ENCODE measurements at regions not wholly inside any gene's neighbourhood (a gene's known extent, or its start where the extent isn't known, plus 50 kb on each side); places are given as distances from the start of the nearest gene placed in this dataset.

DNA sequence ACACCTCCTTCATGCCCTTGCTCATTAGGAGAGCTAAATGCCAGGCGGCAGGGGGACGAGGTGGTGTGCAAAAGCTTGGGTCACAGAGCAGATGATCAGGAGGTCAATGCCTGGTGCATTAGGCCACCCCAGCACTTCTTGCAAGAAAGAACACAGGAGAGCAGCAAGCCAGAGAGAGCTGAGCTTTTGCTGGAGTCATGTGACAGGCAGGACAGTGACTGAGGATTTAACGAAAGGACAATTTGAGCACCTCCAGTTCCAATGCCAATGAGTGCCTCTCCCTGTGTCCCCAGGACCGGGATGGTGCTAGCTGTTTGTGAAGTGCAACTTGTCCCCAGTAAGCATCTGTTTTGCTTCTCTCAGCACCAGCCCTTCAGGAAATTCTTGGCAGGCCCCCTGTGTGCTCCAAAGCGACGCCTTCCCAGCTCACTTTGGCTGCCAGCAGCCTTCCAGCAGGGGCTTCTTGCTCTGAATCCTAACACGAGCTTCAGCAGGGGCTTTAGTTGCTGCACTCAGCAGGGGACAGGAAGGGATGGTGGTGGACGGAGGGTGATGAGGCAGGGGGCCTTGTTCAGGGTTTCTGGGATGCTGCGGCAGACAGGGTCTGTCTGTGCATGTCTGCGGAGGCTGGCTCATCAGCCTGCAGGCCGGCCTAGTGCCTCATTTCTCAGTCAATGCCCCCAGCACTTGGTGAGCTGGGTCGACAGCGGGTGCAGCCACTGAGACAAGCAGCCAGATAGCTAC lies 368.1 kb downstream of the RPS24 start:
- ChIA-PET POLR2A (no interaction called here), CTCF (no interaction called here)
- TF ChIP-seq, protein P1, sequence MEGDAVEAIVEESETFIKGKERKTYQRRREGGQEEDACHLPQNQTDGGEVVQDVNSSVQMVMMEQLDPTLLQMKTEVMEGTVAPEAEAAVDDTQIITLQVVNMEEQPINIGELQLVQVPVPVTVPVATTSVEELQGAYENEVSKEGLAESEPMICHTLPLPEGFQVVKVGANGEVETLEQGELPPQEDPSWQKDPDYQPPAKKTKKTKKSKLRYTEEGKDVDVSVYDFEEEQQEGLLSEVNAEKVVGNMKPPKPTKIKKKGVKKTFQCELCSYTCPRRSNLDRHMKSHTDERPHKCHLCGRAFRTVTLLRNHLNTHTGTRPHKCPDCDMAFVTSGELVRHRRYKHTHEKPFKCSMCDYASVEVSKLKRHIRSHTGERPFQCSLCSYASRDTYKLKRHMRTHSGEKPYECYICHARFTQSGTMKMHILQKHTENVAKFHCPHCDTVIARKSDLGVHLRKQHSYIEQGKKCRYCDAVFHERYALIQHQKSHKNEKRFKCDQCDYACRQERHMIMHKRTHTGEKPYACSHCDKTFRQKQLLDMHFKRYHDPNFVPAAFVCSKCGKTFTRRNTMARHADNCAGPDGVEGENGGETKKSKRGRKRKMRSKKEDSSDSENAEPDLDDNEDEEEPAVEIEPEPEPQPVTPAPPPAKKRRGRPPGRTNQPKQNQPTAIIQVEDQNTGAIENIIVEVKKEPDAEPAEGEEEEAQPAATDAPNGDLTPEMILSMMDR (IDR thresholded peaks at IDR 0.05; ENCODE audit: control extremely low read depth, extremely low read depth, low read depth, missing control alignments), result no peak
- no peak for DNase-seq (ENCODE audit: extremely low spot score)

DNA sequence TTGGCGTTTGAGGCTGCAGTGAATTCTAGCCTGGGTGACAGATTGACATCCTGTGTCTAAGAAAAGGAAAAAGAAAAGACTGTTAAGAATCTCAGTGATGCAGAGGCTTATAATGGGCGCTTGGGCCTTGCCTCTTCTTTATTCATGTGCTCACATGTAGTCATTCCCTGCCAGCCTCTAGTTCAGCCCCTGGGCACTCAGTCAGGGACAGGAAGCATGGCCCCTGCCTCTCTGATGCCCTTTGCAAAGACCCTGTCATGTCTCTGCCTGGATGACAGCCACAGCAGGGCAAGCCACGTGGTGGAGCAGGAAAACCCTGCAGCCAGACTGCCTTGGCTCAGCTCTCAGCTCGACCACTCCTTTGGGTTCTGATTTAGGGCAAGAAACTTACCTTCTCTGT lies 368.9 kb downstream of the RPS24 start:
- POLR2A ChIA-PET, result no interaction called here
- DNase-seq (ENCODE audit: extremely low spot score), result no peak
- CTCF ChIA-PET, result no interaction called here
- TF ChIP-seq, protein P1 (IDR thresholded peaks at IDR 0.05; ENCODE audit: control extremely low read depth, extremely low read depth, low read depth, missing control alignments), result no peak

DNA sequence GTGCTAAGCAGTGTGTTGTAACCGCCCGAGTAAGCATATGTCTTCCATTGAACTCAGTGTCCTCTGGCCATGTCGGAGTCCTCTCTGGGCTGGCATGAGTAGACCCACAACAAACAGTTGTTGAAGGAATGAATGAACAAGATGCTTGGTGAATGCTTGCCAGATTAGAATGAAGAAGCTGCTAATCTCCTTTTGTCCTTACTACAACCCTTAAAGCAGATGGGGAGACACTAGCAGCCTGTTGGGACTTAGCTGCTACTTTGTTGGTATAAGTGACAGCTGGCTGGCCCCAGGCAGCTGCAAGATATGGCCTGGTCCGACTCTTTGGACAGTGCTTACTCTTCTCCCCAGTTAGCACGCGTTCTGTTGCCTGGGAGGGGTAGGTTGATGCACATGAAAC lies 370.1 kb downstream of the RPS24 start:
- DNase-seq (ENCODE audit: extremely low spot score), result no peak
- TF ChIP-seq, protein P1 (IDR thresholded peaks at IDR 0.05; ENCODE audit: control extremely low read depth, extremely low read depth, low read depth, missing control alignments), result no peak
- ChIA-PET CTCF (no interaction called here), POLR2A (no interaction called here)

DNA sequence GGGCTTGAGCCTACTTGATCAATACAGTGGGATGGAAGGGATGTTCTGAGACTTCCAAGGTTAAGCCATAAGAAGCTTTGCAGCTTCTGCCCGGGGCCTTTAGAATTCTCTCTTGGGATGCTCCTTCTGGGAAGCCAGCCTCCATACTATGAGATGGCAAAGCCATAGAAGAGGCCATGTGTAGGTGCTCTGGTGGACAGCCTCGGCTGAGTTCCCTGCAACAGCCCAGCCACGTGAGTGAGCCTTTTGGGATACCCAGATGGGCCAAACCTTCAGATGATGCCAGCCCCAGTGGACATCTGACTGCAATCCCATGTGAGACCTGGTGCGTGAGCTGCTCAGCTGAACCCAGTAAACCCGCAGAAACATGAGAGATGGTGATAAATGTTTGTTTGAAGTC lies 370.6 kb downstream of the RPS24 start:
- POLR2A ChIA-PET, result no interaction called here
- CTCF ChIA-PET, result no interaction called here
- TF ChIP-seq, protein P1 (IDR thresholded peaks at IDR 0.05; ENCODE audit: control extremely low read depth, extremely low read depth, low read depth, missing control alignments), result no peak
- no peak for DNase-seq (ENCODE audit: extremely low spot score)

DNA sequence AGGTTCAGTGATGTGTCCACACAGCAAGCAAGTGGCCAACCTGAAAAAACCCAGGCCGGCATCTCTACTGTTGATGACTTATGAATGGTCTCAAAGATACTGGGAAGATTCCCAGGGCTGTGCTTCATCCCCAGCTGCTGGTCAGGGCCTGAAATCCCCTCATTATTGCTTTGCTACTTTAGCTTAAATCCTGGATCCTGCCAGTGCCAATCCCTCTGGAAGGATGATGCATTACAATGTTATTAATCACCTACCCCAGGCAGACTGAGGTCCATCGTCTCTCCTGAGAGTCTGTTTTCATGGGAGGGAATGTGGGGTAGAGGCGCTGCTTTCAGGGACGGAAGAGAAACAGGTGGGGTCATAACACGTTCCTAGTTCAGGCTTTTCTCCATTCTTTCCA lies 371.6 kb downstream of the RPS24 start:
- TF ChIP-seq, protein P1 (IDR thresholded peaks at IDR 0.05; ENCODE audit: control extremely low read depth, extremely low read depth, low read depth, missing control alignments), result no peak
- ChIA-PET CTCF (no interaction called here), POLR2A (no interaction called here)
- DNase-seq (ENCODE audit: extremely low spot score), result no peak

DNA sequence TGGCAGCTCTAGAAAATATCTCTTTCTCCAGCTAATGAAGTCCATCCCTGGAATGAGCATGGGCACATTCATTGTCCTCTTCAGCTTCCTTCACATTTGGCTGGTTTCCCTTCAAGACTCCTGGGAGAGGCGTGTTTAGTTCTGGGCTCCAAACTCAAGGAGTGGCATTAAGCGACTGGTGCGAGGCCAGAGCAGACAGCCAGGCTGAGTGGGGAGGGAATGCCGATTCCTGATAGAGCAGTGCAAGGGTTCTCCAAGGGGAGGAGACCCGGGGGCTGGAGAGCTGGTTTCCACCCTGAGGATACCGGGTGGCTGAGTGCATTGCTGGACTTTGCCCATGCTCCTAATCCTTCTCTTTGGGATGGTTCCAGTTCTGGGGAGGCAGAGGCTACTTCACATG lies 372.1 kb downstream of the RPS24 start:
- CTCF ChIA-PET, result no interaction called here
- TF ChIP-seq, protein P1 (IDR thresholded peaks at IDR 0.05; ENCODE audit: control extremely low read depth, extremely low read depth, low read depth, missing control alignments), result no peak
- POLR2A ChIA-PET, result no interaction called here
- DNase-seq (ENCODE audit: extremely low spot score), result no peak

DNA sequence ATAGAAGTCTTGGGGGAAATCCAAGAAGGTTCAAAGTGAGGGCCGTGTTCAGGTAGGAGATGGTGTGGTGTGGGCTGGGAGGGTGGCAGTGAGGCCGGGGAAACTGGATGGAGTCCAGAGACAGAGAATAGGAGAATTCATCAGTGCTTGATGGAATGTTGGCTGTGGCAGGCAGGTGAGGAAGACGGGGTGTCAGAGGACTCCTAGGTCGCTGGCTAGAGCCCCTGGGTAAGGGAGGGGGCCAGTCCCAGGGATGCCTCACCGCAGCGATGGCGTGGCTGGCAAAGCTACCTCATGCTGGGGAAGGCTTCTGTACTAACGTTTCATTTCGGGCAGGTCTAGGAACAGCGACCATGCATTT lies 373.0 kb downstream of the RPS24 start:
- ChIA-PET POLR2A (no interaction called here), CTCF (no interaction called here)
- TF ChIP-seq, protein P1 (IDR thresholded peaks at IDR 0.05; ENCODE audit: control extremely low read depth, extremely low read depth, low read depth, missing control alignments), result no peak
- DNase-seq (ENCODE audit: extremely low spot score), result no peak

Data from GM10248 (cell line).